ENCODE measurements at regions not wholly inside any gene's neighbourhood (a gene's known extent, or its start where the extent isn't known, plus 50 kb on each side); places are given as distances from the start of the nearest gene placed in this dataset.

DNA sequence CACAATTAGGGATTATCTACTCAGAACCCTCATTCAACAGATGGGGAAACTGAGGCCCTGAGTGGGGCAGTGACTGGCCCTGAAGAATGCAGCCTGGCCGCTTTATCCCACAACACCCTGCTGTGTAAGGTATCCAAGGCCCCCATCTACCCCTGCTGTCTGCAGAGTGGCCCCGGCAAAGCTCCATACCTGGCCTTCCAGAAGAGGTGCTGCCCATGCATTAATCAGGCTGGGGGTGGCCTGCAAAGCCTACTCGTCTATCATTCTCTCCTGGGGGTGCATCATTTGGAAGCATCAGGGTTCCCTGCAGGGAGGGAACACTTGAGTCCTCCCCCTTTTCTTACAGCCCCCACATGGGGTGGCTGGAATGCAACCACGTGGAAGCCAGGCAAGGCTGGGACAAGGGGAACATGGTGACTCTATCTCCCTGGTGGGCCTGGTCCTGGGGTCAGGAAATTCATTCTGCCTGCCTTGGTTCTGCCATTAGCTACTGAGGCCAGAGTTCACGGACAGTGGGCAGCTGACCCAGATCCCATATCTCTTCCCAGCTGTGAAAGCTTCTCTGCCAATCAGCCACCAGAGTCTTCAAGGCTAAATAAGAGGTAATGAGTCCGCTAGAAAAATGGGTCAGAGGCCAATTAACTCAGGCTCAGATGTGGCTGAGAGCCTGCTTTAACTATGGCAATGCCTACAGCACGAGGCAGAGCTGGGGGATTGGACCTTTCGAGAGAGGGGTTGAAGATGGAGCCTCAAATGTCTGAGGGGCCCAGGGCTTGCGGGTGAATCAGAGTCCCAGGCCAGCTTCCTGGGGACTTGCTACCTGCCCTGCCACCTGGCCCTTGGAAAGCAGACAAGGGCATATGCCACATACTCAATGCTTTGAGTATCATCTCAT, 72.3 kb upstream of the TOX2 start:
- no peak for TF ChIP-seq POLR2AphosphoS5 (IDR thresholded peaks at IDR 0.05; ENCODE audit: low read depth, low read length)
- TF ChIP-seq SMAD3 (CRISPR knock-in tag; IDR thresholded peaks at IDR 0.05) = no peak

All from HepG2 (cell line).